Aorta (tissue), 5 donors: ENCODE measurements at regions not wholly inside any gene's neighbourhood (a gene's known extent, or its start where the extent isn't known, plus 50 kb on each side); places are given as distances from the start of the nearest gene placed in this dataset.
A peak's percentile ranks its signal among the peaks of the same experiment; 100 is the strongest.

Experiments used
- ATAC-seq: fragments of 200-7000 bp; cut with Tn5 transposase; one replicate; pipeline ENCODE4 v1.9.1; 2022; ENCODE audit warnings: moderate library complexity; ENCODE audit not compliant: low FRiP score
- DNase-seq, 2 donors: peaks; one replicate each; pipeline ENCODE4 v3.0.0-alpha.2; 2020
- H3K27ac ChIP-seq, 2 donors: one replicate each; pipeline ENCODE4 v1.5.1; 2013; ENCODE audit warnings: low read length in 2 of 2, mild to moderate bottlenecking in 2 of 2, moderate library complexity in 2 of 2, control low read depth in 1 of 2, inconsistent platforms in 1 of 2, low read depth in 1 of 2
- H3K27me3 ChIP-seq, 2 donors: one replicate each; pipeline ENCODE4 v1.6.1; 2013; ENCODE audit warnings: control low read depth in 1 of 2, low read length in 1 of 2, mild to moderate bottlenecking in 1 of 2, moderate library complexity in 1 of 2; ENCODE audit not compliant: insufficient read depth in 2 of 2, control insufficient read depth in 1 of 2
- H3K36me3 ChIP-seq, 2 donors: one replicate each; pipeline ENCODE4 v1.6.1; 2013; ENCODE audit warnings: control low read depth in 1 of 2, low read length in 1 of 2, mild to moderate bottlenecking in 1 of 2; ENCODE audit not compliant: insufficient read depth in 2 of 2, control insufficient read depth in 1 of 2
- H3K4me1 ChIP-seq, 2 donors: one replicate each; pipeline ENCODE4 v1.6.1; 2013; ENCODE audit warnings: low read length in 2 of 2, control low read depth in 1 of 2, mild to moderate bottlenecking in 1 of 2, moderate library complexity in 1 of 2; ENCODE audit not compliant: insufficient read depth in 2 of 2, control insufficient read depth in 1 of 2
- H3K4me3 ChIP-seq, 2 donors: one replicate each; pipeline ENCODE4 v1.5.1; 2013; ENCODE audit warnings: low read length in 2 of 2, control low read depth in 1 of 2, mild to moderate bottlenecking in 1 of 2
- H3K9me3 ChIP-seq: one replicate; pipeline ENCODE4 v1.6.1; 2013; ENCODE audit warnings: mild to moderate bottlenecking, low read length; ENCODE audit not compliant: control insufficient read depth
- WGBS, 2 donors: extraction: QIAGEN DNeasy Blood & Tissue Kit; methylation state at CpG; one replicate each; pipeline ENCODE4 v1.1.7; 2013; 5-methylcytosine and 5-hydroxymethylcytosine counted together
- intact Hi-C, 2 donors: fragments of 100-400 bp; cut with DNase I; formaldehyde crosslinking; loops; one replicate each; pipeline versions ENCODE4 v1.14.2 to v1.15.0; 2022
- donor health status: healthy with polysubstance abuse.
- donor health status: Bipolar disorder and iron deficiency.
- donor health status: DM: no; HTN: no; CAD: no.
- donor health status: DM: no; HTN: no; CAD: no.
- donor health status: DM: yes; HTN: yes; CAD: no.

DNA sequence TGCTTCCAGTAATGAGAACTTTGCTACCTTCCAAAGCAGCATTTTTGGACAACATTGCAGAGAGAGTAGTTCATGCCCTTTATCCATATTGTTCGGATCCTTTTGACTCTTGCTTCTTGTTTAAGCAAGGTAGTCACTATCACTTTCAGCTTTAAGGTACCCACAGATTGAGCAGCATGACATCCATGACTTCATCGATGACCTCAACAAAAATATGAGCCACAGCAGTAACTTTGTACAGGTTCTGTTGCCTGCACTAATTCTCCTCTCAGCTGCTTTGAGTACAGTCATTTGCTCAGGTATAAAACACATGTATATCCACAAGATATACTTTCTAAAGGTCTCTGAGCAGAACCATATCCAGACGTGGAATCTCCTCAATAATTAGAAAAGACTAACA, 546.3 kb downstream of the SOX6 start:
- Histone ChIP-seq H3K4me3 (no peak overlapping the region), H3K9me3 (no peaks in the 10 kb centered on the region), H3K27ac (no peak overlapping the region), H3K27me3 (no peaks in the 10 kb centered on the region), H3K4me1 (peaks cover 0 to 4% of the 10 kb centered on the region in 2 donors), H3K36me3 (no peaks in the 10 kb centered on the region)
- ATAC-seq (no peak), DNase-seq (no peak)
- 86 to 93% methylated on average over 3 of the region's 3 CpGs for WGBS, 2 donors
- intact Hi-C loops: no loop called here

DNA sequence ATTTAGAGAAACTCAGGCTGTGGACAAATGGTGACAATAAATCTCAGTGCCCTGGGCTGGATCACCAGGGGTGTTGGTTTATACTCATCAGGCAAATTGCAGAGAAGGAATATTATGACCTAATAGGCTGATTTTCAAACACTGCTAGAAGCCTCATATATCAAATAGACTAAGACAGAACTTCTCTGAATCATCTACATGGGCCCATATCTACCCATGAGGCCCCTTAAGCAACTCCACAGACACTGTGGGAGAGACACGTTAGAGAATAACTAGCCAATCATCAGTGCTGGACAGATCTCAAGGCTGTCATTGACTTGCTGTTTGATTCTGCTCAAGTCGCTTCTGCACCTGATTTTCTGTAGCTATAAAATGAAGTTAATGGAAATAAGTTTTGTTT, 545.8 kb downstream of the SOX6 start:
- intact Hi-C loops: no loop called here
- WGBS, 2 donors: 71 to 73% methylated on average over 2 of the region's 2 CpGs
- Histone ChIP-seq H3K9me3 (no peaks in the 10 kb centered on the region), H3K4me3 (no peak overlapping the region), H3K4me1 (peaks cover 0 to 4% of the 10 kb centered on the region in 2 donors), H3K36me3 (no peaks in the 10 kb centered on the region), H3K27me3 (no peaks in the 10 kb centered on the region), H3K27ac (no peak overlapping the region)
- DNase-seq (no peak), ATAC-seq (no peak)

DNA sequence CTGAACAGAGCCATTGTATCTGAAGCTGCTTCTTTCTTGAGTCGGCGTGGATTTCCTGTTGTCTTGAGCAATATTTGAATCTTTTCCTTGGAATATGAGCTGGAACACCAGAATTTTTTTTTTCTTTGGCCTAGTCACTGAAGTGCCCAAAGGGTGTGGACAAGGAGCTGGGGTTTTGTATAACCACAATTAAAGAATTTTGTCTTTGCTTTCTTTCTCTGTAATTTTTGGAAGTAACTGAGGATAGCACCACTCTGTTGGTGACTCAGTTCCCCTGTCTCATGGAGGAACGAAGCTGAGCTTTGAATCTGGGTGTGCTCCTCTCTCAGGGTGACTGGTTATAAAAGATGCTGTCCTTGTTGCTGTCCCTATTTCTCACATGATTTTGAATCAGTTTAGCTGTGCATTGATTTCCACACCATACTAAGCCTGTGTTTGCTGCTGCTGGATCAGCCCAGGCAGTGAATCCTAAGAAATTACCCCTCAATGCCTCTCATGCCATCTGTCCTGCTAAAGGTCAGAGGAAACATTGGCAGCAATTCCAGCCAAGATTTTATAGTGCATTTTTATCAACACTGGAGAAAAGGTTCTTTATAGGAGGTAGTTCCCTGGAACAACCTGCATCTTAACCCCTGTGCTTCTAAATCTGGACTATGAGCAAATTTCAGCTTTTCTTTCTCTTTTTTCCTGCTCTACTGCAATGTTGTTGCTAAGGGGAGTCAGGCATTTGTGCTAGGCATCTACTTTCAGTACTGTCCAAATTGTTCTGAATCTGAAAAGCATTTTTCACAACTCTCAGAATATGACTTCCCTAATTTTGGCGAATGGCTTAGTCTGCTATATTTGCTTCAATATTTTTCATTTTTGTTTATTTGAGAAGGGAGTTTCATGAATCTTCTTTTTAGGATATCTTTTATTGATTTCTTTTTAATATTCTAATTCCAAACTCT, 540.8 kb downstream of the SOX6 start:
- Histone ChIP-seq H3K9me3 (no peaks in the 10 kb centered on the region), H3K36me3 (no peaks in the 10 kb centered on the region), H3K4me1 (peaks cover 4 to 7% of the 10 kb centered on the region in 2 donors), H3K4me3 (no peak overlapping the region), H3K27me3 (no peaks in the 10 kb centered on the region), H3K27ac (no peak overlapping the region)
- 52 to 59% methylated on average over 4 of the region's 4 CpGs for WGBS, 2 donors
- ATAC-seq (no peak), DNase-seq (no peak)
- intact Hi-C loops: no loop called here

DNA sequence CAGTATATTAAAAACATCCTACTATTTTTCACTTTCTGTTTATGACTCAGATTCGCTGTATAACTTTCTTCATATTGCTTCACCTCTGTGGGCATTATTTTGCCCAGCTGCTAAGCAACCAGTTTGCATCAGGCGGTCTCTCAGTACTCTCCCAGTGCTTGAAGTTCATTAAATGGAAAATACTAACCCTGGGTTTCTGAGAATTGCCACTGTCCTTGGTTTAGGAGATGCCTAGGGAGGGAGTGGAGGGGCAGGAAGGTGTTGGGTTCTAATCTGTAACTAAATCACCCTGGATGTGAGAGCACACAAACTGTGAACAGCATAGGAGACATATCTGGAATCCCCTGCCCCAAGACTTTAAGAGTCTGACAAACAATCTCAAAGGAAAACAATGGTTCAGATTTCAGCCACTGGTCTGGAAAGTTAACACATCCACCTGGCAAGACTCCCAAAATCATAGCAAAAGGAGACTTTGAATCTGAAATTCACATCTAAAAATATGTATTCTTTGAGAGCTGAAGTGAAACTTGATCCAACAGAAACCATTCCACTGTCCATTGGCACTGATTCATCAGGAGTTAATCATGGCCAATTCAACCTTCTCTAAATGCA, 540.0 kb downstream of the SOX6 start:
- Histone ChIP-seq H3K36me3 (no peaks in the 10 kb centered on the region), H3K4me3 (no peak overlapping the region), H3K27me3 (no peaks in the 10 kb centered on the region), H3K9me3 (no peaks in the 10 kb centered on the region), H3K27ac (peak overlapping the region; percentile 90 to 93), H3K4me1 (peaks cover 4 to 7% of the 10 kb centered on the region in 2 donors)
- DNase-seq: peak in 1 of 2 donors; percentile 74
- intact Hi-C loops: no loop called here
- WGBS, 2 donors: 8 to 9% methylated on average over 2 of the region's 2 CpGs
- ATAC-seq: peak; percentile 68

DNA sequence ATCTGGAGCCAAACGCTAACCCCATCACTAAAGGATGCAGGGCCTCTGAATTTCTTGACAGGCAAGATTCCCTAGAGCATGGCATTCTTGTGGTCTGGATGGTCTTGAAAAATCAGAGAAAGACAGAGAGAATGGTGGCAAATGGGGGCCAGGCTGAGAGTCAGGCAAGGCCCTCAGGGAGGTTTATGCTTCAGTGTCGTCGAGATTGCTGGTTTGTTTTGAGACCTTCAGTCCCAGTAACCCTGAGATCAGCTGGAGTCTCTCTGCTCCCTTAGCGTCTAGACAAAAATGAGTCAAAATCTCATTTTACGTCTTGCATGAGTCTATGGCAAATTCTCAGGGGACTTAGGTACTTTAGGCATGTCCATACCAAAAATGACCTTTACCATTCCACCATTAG, 539.3 kb downstream of the SOX6 start:
- peak overlapping the region; percentile 83 to 90 for H3K27ac ChIP-seq
- no peaks in the 10 kb centered on the region for H3K27me3 ChIP-seq
- intact Hi-C loops: no loop called here
- no peak overlapping the region for H3K4me3 ChIP-seq
- no peaks in the 10 kb centered on the region for H3K36me3 ChIP-seq
- 30 to 31% methylated on average over 5 of the region's 5 CpGs for WGBS, 2 donors
- no peak for DNase-seq
- H3K9me3 ChIP-seq: no peaks in the 10 kb centered on the region
- ATAC-seq: no peak
- peaks cover 4 to 7% of the 10 kb centered on the region in 2 donors for H3K4me1 ChIP-seq

DNA sequence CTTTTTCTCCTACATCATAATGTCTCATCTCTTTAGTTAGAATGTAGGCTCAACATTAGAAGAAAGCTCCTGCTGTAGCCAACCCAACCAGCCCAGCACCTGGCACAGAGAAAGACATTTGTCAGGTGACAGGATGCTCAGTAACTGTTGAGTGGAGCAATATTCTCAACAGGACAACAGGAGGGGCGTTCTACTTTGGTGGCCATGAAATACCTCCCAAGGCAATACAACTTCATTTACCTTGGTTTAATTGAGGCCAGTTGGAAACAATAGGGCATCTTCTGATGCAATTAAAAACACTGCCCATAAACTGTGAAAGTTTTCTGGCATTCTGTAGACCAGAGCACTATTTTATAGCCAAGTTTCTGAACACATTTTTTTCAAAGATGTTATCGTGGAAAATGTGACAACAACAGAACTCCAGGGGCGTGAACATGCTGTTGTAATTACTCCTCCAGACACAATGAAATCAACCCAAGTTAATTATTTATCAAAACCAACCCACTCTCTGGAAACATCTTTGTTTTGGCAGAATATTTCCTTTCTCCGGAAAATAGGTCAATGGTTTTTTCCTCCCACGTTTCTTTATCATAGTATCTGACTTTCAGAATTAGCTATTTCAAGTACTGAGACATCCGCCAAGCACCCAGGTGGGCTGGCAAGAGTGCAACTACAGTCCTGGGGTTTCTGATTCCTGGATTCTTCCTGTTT, 538.1 kb downstream of the SOX6 start:
- ATAC-seq: no peak
- Histone ChIP-seq H3K9me3 (no peaks in the 10 kb centered on the region), H3K27me3 (no peaks in the 10 kb centered on the region), H3K4me1 (peaks cover 4 to 7% of the 10 kb centered on the region in 2 donors), H3K27ac (no peak overlapping the region), H3K36me3 (no peaks in the 10 kb centered on the region), H3K4me3 (no peak overlapping the region)
- 28 to 29% methylated on average over 6 of the region's 6 CpGs for WGBS, 2 donors
- intact Hi-C loops: no loop called here
- no peak for DNase-seq

DNA sequence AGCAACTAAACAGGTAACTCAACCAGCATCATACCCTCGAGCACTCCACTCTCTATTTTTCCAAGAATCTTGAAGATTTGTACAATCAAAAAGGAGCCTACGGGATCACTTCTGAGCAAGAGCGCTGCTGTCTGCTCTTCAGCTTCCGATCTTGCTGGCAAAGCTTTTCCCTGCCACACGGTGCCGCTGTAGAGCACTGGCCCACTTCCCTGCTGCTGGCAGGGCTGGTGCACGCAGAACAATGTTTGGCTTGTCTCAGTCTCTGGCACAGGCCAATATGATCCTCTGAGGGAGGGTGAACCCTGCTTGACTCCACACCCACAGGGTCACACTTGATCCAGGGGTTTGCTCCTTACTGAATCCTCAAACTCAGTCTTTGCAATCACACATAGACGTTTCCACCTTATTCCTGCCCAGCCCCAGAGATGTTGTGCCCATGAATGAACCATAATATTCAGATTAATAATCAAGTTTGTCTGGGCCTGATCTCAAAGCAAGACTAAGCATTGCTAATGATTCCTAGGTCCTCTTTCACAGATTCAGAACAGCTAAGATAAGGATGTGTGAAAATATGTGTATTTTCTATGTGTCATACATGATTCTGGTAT, 536.6 kb downstream of the SOX6 start:
- DNase-seq (peak; percentile 79 to 89), ATAC-seq (peak; percentile 82)
- Histone ChIP-seq H3K4me3 (no peak overlapping the region), H3K4me1 (peaks cover 4 to 7% of the 10 kb centered on the region in 2 donors), H3K27ac (no peak overlapping the region), H3K9me3 (no peaks in the 10 kb centered on the region), H3K36me3 (no peaks in the 10 kb centered on the region), H3K27me3 (no peaks in the 10 kb centered on the region)
- 15 to 24% methylated on average over 8 of the region's 8 CpGs for WGBS, 2 donors
- intact Hi-C loops: loop anchor here in 1 of 2 donors (10.0 kb wide), 2 partner anchors 165 to 175 kb away; no protein-coding TSS in a partner anchor

DNA sequence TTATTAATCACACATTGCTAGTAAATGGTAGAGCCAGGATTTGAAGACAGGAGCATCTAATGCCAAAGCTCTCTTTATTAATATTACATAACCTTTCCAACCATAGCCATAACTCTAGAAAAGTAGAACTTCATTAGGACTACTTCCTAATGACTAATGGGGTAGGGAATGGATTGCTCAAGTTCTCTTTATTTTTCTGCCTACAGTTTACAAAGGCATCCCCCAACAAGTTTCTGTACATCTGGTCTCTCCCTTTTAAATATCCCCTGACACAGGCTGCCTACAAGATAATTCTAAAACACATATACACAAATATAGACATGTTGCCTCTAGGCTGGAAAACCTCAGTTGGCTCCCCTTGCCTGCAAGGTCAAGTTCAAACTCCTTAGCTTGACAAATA, 534.9 kb downstream of the SOX6 start:
- peaks cover 4 to 7% of the 10 kb centered on the region in 2 donors for H3K4me1 ChIP-seq
- no peaks in the 10 kb centered on the region for H3K27me3 ChIP-seq
- H3K4me3 ChIP-seq: no peak overlapping the region
- no peaks in the 10 kb centered on the region for H3K9me3 ChIP-seq
- DNase-seq (no peak), ATAC-seq (no peak)
- intact Hi-C loops: loop anchor here in 1 of 2 donors (10.0 kb wide), 2 partner anchors 163 to 177 kb away; no protein-coding TSS in a partner anchor
- no peak overlapping the region for H3K27ac ChIP-seq
- no peaks in the 10 kb centered on the region for H3K36me3 ChIP-seq
